MM.1S (cell line): ENCODE measurements at regions not wholly inside any gene's neighbourhood (a gene's known extent, or its start where the extent isn't known, plus 50 kb on each side); places are given as distances from the start of the nearest gene placed in this dataset.

ENCODE experiments used
- CTCF ChIP-seq: fragments of 300-600 bp; sonication (generic); IDR thresholded peaks from 2 replicates; pipeline ENCODE4 v1.5.1; 2016; ENCODE audit warnings: antibody characterized with exemption, low read length, mixed read lengths
- EZH2 ChIP-seq: fragments of 300-600 bp; sonication (generic); optimal IDR thresholded peaks from 2 replicates; pipeline ENCODE3; 2017; ENCODE audit warnings: low read depth, mild to moderate bottlenecking, antibody characterized with exemption, low read length, mixed read lengths
- EZH2phosphoT487 ChIP-seq: fragments of 300-600 bp; sonication (generic); IDR thresholded peaks from 2 replicates; pipeline ENCODE4 v1.6.1; 2018; ENCODE audit warnings: antibody characterized with exemption, low read length

- TF ChIP-seq CTCF (no peak), EZH2 (no peak), EZH2phosphoT487 (no peak)
Observed at GRCh38 chr10:89080660-89081059, 90.1 kb downstream of the FAS start.
